Endothelial cell of umbilical vein (primary cell): ENCODE measurements at regions not wholly inside any gene's neighbourhood (a gene's known extent, or its start where the extent isn't known, plus 50 kb on each side); places are given as distances from the start of the nearest gene placed in this dataset.

Source experiments
- BruUV-seq: library from RNA; stranded (reverse); fragments of 400-500 nt; replicated peaks from 2 replicates; lab custom pipeline; 2021; lab: Mats Ljungman, UMichigan
- CTCF ChIA-PET: fragments of 300-600, 350-600 bp; sonication (Branson Sonifier 250); formaldehyde crosslinking; loops from one replicate; lab custom pipeline; 2021; ENCODE audit warnings: antibody characterized with exemption, inconsistent platforms; lab: Charles Lee
- POLR2A ChIA-PET: fragments of 300-600, 350-600 bp; sonication (Branson Sonifier 250); formaldehyde crosslinking; loops from one replicate; lab custom pipeline; 2021; ENCODE audit warnings: antibody characterized with exemption, inconsistent platforms; lab: Charles Lee
- DNase-seq: peaks from one replicate; pipeline ENCODE4 v3.0.0-alpha.2; 2011; ENCODE audit warnings: low read depth, low spot score
- FAIRE-seq: peaks from 2 replicates; lab custom pipeline; 2011; peaks lifted over from hg19 to GRCh38; lab: Jason Lieb, UNC
- H2AFZ ChIP-seq: 2 replicates; pipeline ENCODE4 v1.6.0; 2012; ENCODE audit warnings: low read depth, low read length, control low read depth, inconsistent platforms
- H3K27ac ChIP-seq: 2 replicates; pipeline ENCODE4 v1.5.1; 2011; ENCODE audit warnings: low read depth, mild to moderate bottlenecking, control low read depth, low read length, moderate library complexity; ENCODE audit not compliant: insufficient read depth
- H3K27me3 ChIP-seq, 2 experiments: 2 replicates each; pipeline versions ENCODE4 v1.6.0 to v1.6.1; 2011; ENCODE audit warnings: low read length in 2 of 2, mixed read lengths in 1 of 2; ENCODE audit not compliant: control insufficient read depth in 2 of 2, insufficient read depth in 2 of 2
- H3K36me3 ChIP-seq, 2 experiments: 2 replicates in 1 of 2; 3 replicates in 1 of 2; pipeline ENCODE4 v1.5.1; 2011; ENCODE audit warnings: low read length in 2 of 2, mild to moderate bottlenecking in 1 of 2, moderate library complexity in 1 of 2; ENCODE audit not compliant: control insufficient read depth in 2 of 2, insufficient read depth in 2 of 2; ENCODE audit errors: extremely low read depth in 1 of 2
- H3K4me1 ChIP-seq: 3 replicates; pipeline ENCODE4 v1.5.1; 2011; ENCODE audit warnings: mild to moderate bottlenecking, low read length; ENCODE audit not compliant: control insufficient read depth, insufficient read depth; ENCODE audit errors: extremely low read depth
- H3K4me2 ChIP-seq: 2 replicates; pipeline ENCODE4 v1.6.1; 2011; ENCODE audit warnings: low read length, control low read depth, mixed read lengths; ENCODE audit not compliant: insufficient read depth
- H3K4me3 ChIP-seq, 3 experiments: fragments of 200-600 bp in 1 of 3; sonication (generic), shearing (Covaris generic) in 1 of 3; replicated peaks in 1 of 3; 2 replicates each; pipeline ENCODE4 v1.5.1; 2011 to 2016; ENCODE audit warnings: control low read depth in 3 of 3, low read length in 3 of 3, mild to moderate bottlenecking in 2 of 3, inconsistent platforms in 1 of 3, low read depth in 1 of 3, moderate library complexity in 1 of 3; ENCODE audit not compliant: insufficient read depth in 1 of 3
- H3K79me2 ChIP-seq: 2 replicates; pipeline ENCODE4 v1.6.0; 2012; ENCODE audit warnings: low read length, inconsistent platforms; ENCODE audit not compliant: control insufficient read depth, insufficient read depth
- H3K9ac ChIP-seq: replicated peaks from 2 replicates; pipeline ENCODE3; 2011; ENCODE audit warnings: low read length, control low read depth; ENCODE audit not compliant: insufficient read depth; ENCODE audit errors: extremely low read depth
- H3K9me1 ChIP-seq: replicated peaks from 3 replicates; pipeline ENCODE4 v1.6.0; 2011; ENCODE audit warnings: mild to moderate bottlenecking, low read length; ENCODE audit not compliant: control insufficient read depth, insufficient read depth; ENCODE audit errors: extremely low read depth
- H3K9me3 ChIP-seq: replicated peaks from 2 replicates; pipeline ENCODE4 v1.5.1; 2012; ENCODE audit warnings: low read length, inconsistent platforms; ENCODE audit not compliant: control insufficient read depth, insufficient read depth
- H4K20me1 ChIP-seq: replicated peaks from 2 replicates; pipeline ENCODE3; 2011; ENCODE audit warnings: mild to moderate bottlenecking, low read length; ENCODE audit not compliant: control insufficient read depth, insufficient read depth; ENCODE audit errors: extremely low read depth
- CTCF ChIP-seq, 2 donors: IDR thresholded peaks; 1 replicate in 1 of 2; 2 replicates in 1 of 2; pipeline ENCODE4 v1.5.1; 2011; ENCODE audit warnings: low read length in 2 of 2, mild to moderate bottlenecking in 2 of 2, moderate library complexity in 2 of 2, control low read depth in 1 of 2, inconsistent platforms in 1 of 2, low read depth in 1 of 2; ENCODE audit not compliant: insufficient read depth in 1 of 2; ENCODE audit errors: extremely low read depth in 1 of 2
- EZH2 ChIP-seq: IDR thresholded peaks from 2 replicates; pipeline ENCODE4 v1.6.1; 2012; ENCODE audit warnings: borderline replicate concordance, low read depth, mild to moderate bottlenecking, moderate library complexity, low read length, inconsistent platforms; ENCODE audit not compliant: severe bottlenecking
- GATA2 ChIP-seq: IDR thresholded peaks from 2 replicates; pipeline ENCODE4 v1.7.0; 2011; ENCODE audit warnings: low read depth, mild to moderate bottlenecking, moderate library complexity, mixed read lengths, low read length; ENCODE audit not compliant: insufficient read length, insufficient read depth
- JUN ChIP-seq: IDR thresholded peaks from 2 replicates; pipeline ENCODE4 v1.6.1; 2011; ENCODE audit warnings: borderline replicate concordance, low read depth; ENCODE audit not compliant: insufficient read length, insufficient read depth
- MAX ChIP-seq: IDR thresholded peaks from 2 replicates; pipeline ENCODE4 v1.6.1; 2011; ENCODE audit not compliant: insufficient read depth, insufficient read length
- POLR2AphosphoS5 ChIP-seq: IDR thresholded peaks from 2 replicates; pipeline ENCODE4 v1.6.1; 2012; ENCODE audit warnings: low read depth, mild to moderate bottlenecking, control low read depth, low read length, moderate library complexity; ENCODE audit not compliant: insufficient read depth
- dilution Hi-C: fragments of 300-500 bp; cut with MboI; formaldehyde crosslinking; loops from one replicate; pipeline ENCODE4 v1.15.0; 2019; ENCODE audit warnings: low sequenced_read_pairs; ENCODE audit not compliant: extremely low pct_ligation_motif_present
- intact Hi-C: fragments of 100-400 bp; cut with micrococcal nuclease; formaldehyde crosslinking; loops from one replicate; pipeline ENCODE4 v1.10.0; 2022

- TF ChIP-seq MAX (no peak), GATA2 (no peak), EZH2 (no peak), CTCF (IDR thresholded peaks at IDR 0.05; ENCODE audit: extremely low read depth in 1 of 2, insufficient read depth in 1 of 2, low read depth in 1 of 2, low read length in 2 of 2) (no peak), POLR2AphosphoS5 (no peak), JUN (no peak)
- POLR2A ChIA-PET = no interaction called here
- no peaks in the 10 kb centered on the region for H4K20me1 ChIP-seq
- no peak overlapping the region for H3K9ac ChIP-seq
- no peak for FAIRE-seq
- H3K4me1 ChIP-seq = no peaks in the 10 kb centered on the region
- no peak overlapping the region for H3K4me2 ChIP-seq
- dilution Hi-C loops (no loop called here), intact Hi-C loops (no loop called here)
- no peaks in the 10 kb centered on the region for H3K27me3 ChIP-seq
- no TSS peak for BruUV-seq
- H2AFZ ChIP-seq = no peak overlapping the region
- CTCF ChIA-PET = interaction anchor here (1.1 kb wide), 1 partner anchor 27 kb away, joined by 3 read pairs; no protein-coding TSS in a partner anchor
- H3K9me1 ChIP-seq = no peaks in the 10 kb centered on the region
- H3K79me2 ChIP-seq = no peaks in the 10 kb centered on the region
- DNase-seq = no peak
- no peak overlapping the region for H3K4me3 ChIP-seq
- no peaks in the 10 kb centered on the region for H3K36me3 ChIP-seq
- peaks cover 2% of the 10 kb centered on the region for H3K9me3 ChIP-seq
- H3K27ac ChIP-seq = no peak overlapping the region
These were observed 103.2 kb upstream of the VIPR2 start for GRCh38 chr7:159247910-159248309.
